ENCODE measurements at regions not wholly inside any gene's neighbourhood (a gene's known extent, or its start where the extent isn't known, plus 50 kb on each side); places are given as distances from the start of the nearest gene placed in this dataset.
"Not testable (repeated sequence)": the region's sequence is repeated elsewhere in the genome, so short reads cannot be mapped to it uniquely, and the experiment has no call there.

DNA sequence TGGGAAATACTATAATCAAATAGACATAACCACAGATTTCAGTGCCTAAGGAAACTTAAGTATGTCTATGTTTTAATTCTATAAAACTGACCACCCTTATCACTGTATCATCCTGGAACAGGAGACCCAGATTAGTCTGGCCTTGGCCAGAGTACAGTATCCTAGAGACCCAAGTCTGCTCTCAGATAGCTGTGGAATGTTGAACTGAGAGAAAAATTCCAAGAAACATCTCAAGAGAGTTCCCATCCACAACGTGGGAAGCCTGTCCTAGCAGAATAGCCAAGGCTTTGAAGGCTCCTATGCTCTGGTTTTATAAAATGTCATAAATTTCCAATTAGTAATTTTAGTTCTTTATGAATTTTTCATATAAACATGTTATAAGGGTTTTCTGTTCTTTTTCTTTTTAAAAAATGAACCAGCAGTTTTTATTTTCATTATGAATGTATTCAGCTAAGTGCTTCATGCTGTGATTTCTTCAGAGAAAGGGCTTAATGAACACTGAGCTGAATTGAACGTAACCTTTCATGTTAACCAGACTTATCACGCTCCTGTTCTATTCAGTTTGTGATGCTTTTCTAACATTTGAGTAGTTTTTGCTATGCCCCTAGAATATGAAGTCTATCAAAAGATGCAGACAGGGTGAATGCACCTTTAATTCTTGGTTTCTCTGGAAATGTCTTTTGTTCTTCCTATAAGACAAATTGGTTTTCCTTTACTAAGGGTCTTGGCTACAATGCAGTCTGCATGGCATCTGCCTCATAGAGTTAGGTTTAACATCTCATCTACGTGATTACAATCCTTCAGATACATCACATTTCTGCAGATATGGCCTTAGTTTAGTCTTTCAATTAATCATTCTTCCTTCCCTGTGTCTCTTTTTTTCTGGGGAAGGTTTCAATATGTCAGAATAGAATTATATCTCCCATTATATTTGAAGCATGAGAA is 230.8 kb downstream of the CYLC2 start:
- DNase-seq (ENCODE audit: extremely low read depth in 1 of 11, low read depth in 9 of 11, low spot score in 4 of 11): no peak

DNA sequence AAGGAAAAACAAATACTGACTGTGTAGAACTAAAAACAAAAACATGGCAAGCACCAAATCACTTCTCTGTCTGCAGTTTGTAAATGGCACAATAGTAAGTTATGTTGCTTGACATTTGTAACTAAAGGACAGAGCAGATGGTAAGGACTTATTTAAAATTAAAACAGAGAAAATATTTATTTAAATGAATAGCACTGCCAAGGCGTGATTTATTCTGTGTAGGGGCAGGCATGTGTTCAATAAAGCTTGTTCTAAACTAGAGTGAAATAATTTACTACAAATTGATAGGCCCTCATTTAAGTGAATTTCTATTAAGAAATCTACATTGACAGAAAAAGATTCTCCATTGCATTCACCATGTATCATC is 231.5 kb downstream of the CYLC2 start:
- DNase-seq (ENCODE audit: extremely low read depth in 1 of 11, low read depth in 9 of 11, low spot score in 4 of 11): no peak

DNA sequence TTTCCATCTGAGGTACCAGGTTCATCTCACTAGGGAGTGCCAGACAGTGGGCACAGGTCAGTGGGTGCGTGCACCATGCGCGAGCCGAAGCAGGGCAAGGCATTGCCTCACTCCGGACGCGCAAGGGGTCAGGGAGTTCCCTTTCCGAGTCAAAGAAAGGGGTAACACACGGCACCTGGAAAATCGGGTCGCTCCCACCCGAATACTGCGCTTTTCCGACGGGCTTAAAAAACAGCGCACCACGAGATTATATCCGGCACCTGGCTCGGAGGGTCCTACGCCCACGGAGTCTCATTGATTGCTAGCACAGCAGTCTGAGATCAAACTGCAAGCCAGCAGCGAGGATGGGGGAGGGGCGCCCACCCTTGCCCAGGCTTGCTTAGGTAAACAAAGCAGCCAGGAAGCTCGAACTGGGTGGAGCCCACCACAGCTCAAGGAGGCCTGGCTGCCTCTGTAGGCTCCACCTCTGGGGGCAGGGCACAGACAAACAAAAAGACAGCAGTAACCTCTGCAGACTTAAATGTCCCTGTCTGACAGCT is 242.5 kb downstream of the CYLC2 start:
- not testable (repeated sequence) for DNase-seq (ENCODE audit: extremely low read depth in 1 of 11, low read depth in 9 of 11, low spot score in 4 of 11)

DNA sequence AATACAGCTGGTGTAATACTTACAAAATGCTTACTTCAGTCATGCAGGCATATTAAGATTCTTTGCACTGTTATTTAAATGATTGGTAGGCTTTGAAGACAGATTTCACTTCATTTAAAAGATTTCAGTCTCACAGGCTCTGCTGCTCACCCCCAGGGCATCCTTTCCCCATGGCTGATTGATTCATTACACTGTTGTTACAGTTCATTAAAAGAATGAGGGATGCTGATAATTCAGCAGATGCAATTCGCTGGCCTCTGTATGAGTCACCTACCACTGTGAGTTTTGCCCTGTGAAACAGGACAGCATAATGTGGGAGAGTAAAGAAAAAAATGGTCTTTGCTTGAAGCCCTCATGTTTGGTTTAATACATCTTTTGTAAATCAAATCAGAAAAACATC is 246.9 kb downstream of the CYLC2 start:
- peak in 4 of 11 donors; percentile 6 to 8 (median 6) for DNase-seq (ENCODE audit: extremely low read depth in 1 of 11, low read depth in 9 of 11, low spot score in 4 of 11)

DNA sequence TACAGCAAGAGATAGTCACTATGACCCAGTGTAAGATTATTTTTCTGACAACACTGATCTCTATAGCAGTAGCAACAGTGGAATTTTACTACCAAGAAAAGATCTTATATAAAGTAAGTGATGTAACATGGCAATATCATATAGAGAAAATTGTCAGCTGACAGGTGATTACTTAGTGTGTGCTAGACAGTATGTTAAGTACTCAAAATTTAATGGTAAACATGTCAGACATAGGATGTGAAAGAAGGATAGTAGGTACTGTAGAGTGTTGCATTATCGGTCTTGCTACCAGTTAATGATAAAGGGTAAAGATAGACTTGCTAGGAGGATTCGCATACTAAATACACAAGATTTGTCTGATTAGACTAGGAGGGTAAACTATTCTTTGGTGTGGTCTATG is 247.4 kb downstream of the CYLC2 start:
- DNase-seq (ENCODE audit: extremely low read depth in 1 of 11, low read depth in 9 of 11, low spot score in 4 of 11): no peak

DNA sequence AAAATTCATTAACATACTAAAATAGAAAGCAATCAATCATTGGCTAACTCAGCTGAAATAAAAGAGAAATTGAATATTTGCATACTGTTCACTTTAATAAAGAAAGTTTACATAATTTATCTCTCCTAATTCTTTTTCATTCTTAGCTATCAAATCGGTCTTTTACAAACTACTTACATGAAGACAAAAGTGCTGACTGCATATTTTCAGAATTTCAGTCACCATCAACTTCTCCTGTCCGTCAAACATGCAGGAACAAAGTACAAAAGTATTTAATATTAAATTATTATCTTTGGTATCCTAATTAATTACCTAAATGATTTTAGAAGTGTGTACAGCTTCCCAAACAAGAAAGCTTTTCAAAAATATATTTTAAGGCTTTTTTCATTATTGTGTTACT is 248.4 kb downstream of the CYLC2 start:
- no peak for DNase-seq (ENCODE audit: extremely low read depth in 1 of 11, low read depth in 9 of 11, low spot score in 4 of 11)

DNA sequence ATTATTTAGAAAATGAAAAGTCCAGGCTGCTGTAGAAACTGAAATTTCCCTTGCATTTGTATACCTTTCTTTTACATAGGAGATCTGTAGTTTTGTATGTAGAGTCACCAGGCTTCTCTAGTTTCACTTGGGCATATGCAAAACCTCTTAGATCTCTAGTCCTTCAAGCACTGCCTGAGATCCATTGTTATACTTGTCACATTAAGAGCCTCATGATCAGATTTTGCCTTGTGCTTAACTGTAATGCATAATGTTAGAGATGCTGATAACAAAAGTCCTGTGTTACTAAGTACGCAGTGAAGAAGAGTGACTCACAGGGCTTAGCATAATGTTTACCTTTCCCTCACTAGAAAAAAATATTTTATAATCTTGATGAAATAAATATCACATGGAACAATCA is 250.2 kb downstream of the CYLC2 start:
- no peak for DNase-seq (ENCODE audit: extremely low read depth in 1 of 11, low read depth in 9 of 11, low spot score in 4 of 11)

DNA sequence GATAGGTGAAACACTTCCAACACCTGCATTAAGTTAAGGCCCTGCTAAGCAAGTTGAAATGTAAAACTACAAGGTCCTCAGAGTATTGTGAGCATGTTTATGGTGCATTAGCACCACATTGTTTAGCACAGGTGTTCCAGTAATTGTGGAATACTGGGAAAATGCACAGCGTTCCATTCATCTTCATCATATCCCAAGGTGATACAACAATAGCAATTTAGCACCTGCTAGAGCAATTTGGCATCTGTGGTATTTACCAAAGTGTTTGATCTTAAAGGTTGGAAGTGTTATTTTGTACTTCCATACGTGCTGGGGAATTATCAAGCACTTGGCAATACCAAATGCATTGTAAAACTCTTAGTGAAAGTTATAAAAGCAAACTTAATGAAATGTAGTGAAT is 266.8 kb downstream of the CYLC2 start:
- DNase-seq (ENCODE audit: extremely low read depth in 1 of 11, low read depth in 9 of 11, low spot score in 4 of 11): no peak

DNA sequence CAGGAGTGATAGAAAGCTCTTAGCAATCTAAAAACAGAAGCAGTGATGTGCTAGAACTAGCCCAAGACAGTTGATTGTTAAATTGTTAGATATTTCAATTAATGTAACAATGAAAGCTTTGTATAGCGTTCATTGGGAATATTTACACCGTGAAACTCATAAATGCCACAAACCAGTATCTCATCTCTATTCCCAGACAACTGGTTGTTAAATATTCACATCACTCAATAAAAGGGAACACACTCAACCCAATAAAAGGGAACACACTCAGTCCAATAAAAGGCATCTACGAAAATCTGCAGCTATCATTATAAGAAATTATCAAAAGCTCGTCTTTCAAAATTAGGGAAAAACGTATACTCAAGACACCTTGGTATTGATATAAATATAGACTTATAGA is 270.9 kb downstream of the CYLC2 start:
- no peak for DNase-seq (ENCODE audit: extremely low read depth in 1 of 11, low read depth in 9 of 11, low spot score in 4 of 11)

DNA sequence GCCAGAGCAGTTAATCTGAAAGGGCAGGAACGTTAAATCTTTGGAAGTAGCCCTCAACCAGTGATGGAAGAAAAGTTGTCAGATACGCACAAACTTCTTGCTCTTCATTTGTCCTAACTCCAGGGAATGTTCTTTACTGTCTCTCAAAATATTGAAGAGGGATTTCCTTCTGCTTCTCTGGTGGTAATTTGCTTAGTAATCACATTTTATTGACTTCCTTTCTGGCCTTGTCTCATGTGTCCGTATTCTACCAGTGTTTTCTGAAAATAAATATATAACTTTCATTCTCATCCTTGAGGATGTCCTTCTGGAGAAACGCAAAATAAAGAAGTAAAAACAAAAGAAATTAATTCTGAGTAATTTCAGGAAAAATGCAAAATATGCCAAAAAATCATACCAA is 282.1 kb downstream of the CYLC2 start:
- no peak for DNase-seq (ENCODE audit: extremely low read depth in 1 of 11, low read depth in 9 of 11, low spot score in 4 of 11)

DNA sequence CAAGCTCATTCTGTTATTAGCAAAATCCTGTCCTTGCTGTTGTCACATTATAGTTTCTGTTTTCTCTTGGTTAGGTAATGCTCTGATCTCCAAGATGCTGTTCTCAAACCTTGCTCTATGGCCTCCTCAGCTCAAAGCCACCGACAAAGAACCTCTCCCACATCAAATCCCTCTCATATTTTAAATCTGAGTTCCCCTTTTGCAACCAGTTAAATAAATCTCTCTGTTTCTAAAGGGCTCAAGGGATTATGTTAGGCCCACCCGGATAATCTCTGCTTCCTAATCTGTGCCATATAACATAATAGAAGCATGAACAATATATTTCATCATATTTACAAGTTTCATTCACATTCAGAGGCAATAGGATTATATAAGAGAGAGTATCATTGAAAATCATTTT is 286.0 kb downstream of the CYLC2 start:
- DNase-seq (ENCODE audit: extremely low read depth in 1 of 11, low read depth in 9 of 11, low spot score in 4 of 11): no peak

DNA sequence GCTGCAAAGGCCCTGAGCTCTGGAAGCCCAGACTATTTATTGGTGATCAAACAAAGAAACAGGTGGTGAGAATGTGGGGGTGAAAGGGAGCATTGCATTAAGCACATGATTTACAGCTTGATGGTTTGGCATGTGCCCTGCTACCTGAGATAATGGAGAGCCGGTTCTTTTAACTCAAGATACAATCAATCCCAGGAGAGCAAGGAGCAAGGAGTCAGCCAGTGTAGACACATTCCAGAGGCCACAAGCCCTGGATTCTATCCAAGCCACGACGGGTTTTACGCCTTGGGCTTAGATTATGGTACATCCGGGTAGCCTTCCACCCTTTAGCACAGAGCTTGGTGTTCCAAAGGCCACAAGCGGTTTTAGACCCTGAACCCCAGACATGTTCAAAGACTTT is 292.2 kb downstream of the CYLC2 start:
- no peak for DNase-seq (ENCODE audit: extremely low read depth in 1 of 11, low read depth in 9 of 11, low spot score in 4 of 11)

DNA sequence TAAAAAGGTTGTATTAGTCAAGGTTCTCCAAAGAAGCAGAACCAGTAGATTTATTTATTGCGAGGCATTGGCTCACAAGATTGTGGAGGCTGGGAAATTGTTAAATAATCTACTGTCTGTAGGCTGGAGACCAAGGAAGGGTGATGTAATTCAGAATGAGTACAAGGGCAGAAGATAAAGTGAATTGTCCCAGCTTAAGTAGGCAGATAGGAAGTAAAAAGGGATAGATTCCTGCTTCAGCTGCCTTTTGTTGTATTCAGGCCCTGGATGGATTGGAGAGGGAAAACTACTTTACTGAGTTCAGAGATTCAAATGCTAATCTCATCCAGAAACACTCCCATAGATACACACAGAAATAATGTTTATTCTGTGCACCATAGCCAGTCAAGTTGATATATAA is 301.1 kb downstream of the CYLC2 start:
- no peak for DNase-seq (ENCODE audit: extremely low read depth in 1 of 11, low read depth in 9 of 11, low spot score in 4 of 11)

DNA sequence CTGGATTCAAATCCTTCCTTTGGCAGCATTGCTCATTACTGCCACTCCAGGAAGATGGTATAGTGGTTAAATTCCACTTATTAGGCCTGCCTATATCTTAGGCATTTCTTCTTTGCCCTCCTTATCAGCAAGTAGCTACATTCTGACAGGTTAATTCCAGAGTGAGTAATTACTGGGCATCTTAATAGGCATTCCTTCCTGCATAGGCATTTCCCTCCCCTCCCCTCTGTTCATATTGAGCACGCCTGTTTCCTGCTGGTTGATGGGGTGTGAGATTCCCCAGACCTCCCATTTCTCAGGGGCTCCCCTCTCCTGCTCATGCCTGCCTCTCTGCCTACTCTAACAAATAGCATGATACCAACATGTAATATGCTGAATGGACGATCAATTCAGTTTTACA is 305.9 kb downstream of the CYLC2 start:
- DNase-seq (ENCODE audit: extremely low read depth in 1 of 11, low read depth in 9 of 11, low spot score in 4 of 11): no peak

DNA sequence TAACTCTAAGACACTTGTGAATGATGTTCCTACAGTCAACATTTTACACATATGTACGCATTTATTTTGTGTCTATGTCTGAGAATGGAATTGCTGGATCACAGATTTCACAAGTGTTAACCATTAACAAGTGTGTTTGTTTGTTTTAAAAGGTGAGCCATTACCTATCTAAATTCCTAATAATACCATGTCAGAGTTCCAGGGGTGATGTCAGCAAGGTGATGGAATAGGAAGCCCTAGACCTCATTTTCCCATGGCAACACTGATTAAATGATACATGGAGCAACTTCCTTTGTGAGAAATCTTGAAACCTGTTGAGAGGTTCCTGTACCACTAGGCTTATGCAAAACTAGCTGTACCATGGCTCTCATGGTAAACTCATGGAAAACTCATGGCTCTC is 309.7 kb downstream of the CYLC2 start:
- no peak for DNase-seq (ENCODE audit: extremely low read depth in 1 of 11, low read depth in 9 of 11, low spot score in 4 of 11)

DNA sequence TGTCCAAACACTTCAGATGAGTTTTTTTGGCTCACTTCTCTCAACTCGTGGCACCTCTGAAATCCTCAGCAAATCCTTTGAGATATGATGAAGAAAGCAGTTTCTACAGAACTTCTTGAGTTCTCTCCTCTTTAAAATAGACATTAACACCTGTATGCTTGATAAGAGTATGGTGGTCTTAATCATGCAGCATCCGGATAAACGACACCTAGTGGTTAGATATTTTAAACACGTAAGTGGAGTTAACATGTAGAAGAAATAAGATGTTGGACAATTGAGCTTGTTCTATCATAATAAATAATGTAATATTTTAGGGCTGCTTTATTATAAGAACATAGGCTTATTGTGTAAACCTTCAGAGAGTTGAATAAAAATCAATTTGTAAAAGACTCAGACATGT is 324.8 kb downstream of the CYLC2 start:
- peak in 2 of 11 donors; percentile 0 for DNase-seq (ENCODE audit: extremely low read depth in 1 of 11, low read depth in 9 of 11, low spot score in 4 of 11)

DNA sequence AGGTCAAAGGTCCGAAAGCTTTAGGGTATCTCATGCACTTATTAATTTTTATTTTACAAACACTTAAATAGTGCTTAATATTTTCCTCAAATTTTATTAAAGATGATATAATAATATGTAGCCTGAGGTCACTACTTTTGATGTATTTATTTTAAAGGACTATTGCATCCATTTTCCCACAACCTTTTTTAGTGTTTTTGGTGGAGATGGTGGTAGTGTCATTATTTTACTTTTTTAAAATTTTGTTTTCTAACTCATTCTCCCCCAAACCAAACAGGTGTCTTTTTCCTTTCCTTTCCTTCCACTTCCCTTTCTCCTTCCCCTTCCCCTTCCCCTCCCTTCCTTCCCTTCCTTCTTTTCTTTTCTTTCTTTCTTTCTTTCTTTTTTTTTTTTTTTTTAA is 328.6 kb downstream of the CYLC2 start:
- DNase-seq (ENCODE audit: extremely low read depth in 1 of 11, low read depth in 9 of 11, low spot score in 4 of 11): no peak

DNA sequence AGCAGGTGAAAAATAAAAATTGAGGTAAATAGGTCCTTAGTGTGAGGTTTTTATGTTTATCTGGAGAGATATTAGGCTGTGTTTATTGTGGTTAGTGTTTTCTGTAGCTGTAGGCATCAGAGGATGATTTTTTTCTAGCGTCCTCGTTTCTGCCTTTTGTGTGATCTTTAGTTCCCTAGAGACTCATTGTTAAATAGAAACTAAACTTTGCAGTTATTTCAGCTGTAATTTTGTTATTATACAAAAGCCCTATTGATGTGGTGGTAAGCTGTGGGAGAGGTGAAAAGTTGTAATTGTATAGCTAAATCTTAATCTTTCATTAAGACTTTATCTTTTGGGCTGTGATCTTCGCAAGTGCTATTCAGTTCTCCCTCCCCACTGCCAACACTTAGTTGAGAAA is 340.3 kb downstream of the CYLC2 start:
- no peak for DNase-seq (ENCODE audit: extremely low read depth in 1 of 11, low read depth in 9 of 11, low spot score in 4 of 11)

DNA sequence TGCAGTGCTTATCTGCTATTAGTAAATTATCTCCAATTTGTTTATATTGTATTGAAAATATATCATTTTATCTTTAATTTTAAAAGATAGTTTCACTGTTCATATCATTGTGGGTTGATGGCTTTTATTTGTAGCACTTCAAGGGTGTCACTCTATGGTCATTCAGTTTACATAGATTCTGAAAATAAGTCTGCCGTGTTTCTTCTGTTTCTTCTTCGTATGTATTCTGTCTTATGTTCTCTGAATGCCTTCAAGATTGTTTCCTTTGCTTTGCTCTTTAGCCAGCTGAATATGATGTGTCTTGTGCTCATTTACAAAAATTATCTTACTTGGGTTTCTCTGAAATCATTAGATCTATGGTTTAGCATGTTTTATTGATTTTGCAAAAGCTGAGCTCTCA is 359.9 kb downstream of the CYLC2 start:
- DNase-seq (ENCODE audit: extremely low read depth in 1 of 11, low read depth in 9 of 11, low spot score in 4 of 11): no peak

DNA sequence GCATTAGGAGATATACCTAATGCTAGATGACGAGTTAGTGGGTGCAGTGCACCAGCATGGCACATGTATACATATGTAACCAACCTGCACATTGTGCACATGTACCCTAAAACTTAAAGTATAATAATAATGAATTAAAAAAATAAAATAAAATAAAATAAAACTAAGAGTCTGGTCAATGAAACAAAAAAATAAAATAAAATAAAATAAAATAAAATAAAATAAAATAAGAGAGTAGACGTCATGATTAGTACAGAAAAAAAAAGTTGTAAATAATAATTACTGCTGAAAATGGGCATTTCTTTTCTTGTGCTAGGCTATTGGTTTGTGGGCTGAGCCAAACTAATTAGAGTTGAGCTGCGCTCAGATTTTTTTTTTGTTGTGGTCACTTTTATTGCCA is 362.8 kb downstream of the CYLC2 start:
- not testable (repeated sequence) for DNase-seq (ENCODE audit: extremely low read depth in 1 of 11, low read depth in 9 of 11, low spot score in 4 of 11)

DNA sequence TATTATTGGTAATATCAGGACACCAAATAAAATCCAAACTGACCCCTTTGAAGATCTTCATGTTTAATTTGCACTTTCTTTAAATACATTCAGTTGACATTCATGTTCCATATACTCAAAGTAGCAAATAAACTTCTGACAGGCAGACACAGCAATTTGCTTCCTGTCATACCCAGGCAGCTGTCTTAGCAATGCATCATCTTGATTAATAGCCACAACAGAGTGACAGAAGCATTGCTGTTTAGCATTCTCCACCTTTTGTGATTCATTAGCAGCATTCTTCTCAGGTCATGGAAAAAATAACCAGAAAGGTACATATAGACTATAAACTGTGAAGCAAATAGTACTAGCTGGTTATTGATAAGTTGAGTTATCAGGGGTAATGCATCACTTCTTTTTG is 366.8 kb downstream of the CYLC2 start:
- DNase-seq (ENCODE audit: extremely low read depth in 1 of 11, low read depth in 9 of 11, low spot score in 4 of 11): no peak
